ENCODE measurements at regions not wholly inside any gene's neighbourhood (a gene's known extent, or its start where the extent isn't known, plus 50 kb on each side); places are given as distances from the start of the nearest gene placed in this dataset.

- no peak for TF ChIP-seq CTCF (IDR thresholded peaks at IDR 0.05; ENCODE audit: low read depth, low read length, poor library complexity, severe bottlenecking)
- no peak for TF ChIP-seq EZH2phosphoT487 (IDR thresholded peaks at IDR 0.05; ENCODE audit: borderline replicate concordance, low read length)
These were observed 1133.5 kb downstream of the FAT4 start for GRCh38 chr4:126448086-126448845.
